K562 (cell line): ENCODE measurements at regions not wholly inside any gene's neighbourhood (a gene's known extent, or its start where the extent isn't known, plus 50 kb on each side); places are given as distances from the start of the nearest gene placed in this dataset.

Source experiments
- ATAC-seq: fragments of 200-7000 bp; cut with Tn5 transposase; 3 replicates; pipeline ENCODE4 v1.9.1; 2020; ENCODE audit warnings: moderate library complexity
- BruUV-seq: library from RNA; stranded (reverse); fragments of 400-500 nt; replicated peaks from 2 replicates; lab custom pipeline; 2021; lab: Mats Ljungman, UMichigan
- CTCF ChIA-PET: fragments of 300-600 bp; formaldehyde crosslinking; extraction: SDS; loops from one replicate; lab custom pipeline; 2021; ENCODE audit warnings: low intra/inter-chr PET ratio; lab: Yijun Ruan, JAX
- POLR2A ChIA-PET: fragments of 300-600, 350-650 bp; sonication (Branson Sonifier 250); formaldehyde crosslinking; extraction: SDS; loops from one replicate; lab custom pipeline; 2021; ENCODE audit warnings: antibody characterized with exemption, inconsistent platforms; lab: Yijun Ruan, JAX
- DNase-seq, 4 experiments: peaks; one replicate each; pipeline versions ENCODE4 v3.0.0 to v3.0.0-alpha.2; 2011 to 2018; ENCODE audit warnings: low spot score in 3 of 4, mixed read lengths in 3 of 4; ENCODE audit errors: extremely low read depth in 1 of 4
- FAIRE-seq: peaks from 2 replicates; lab custom pipeline; 2011; peaks lifted over from hg19 to GRCh38; lab: Jason Lieb, UNC
- H2AFZ ChIP-seq: 2 replicates; pipeline ENCODE4 v1.6.0; 2011; ENCODE audit warnings: low read depth, low read length, control low read depth, inconsistent platforms
- H3K27ac ChIP-seq: fragments of 200-600 bp; 3 replicates; pipeline ENCODE4 v1.8.0; 2011; ENCODE audit warnings: low read depth, mild to moderate bottlenecking, control low read depth, inconsistent platforms, low read length, moderate library complexity, mixed read lengths; ENCODE audit errors: extremely low read depth
- H3K27me3 ChIP-seq, 2 experiments: fragments of 300-600 bp in 1 of 2; 2 replicates in 1 of 2; 3 replicates in 1 of 2; pipeline versions ENCODE4 v1.6.0 to v1.8.0; 2011; ENCODE audit warnings: inconsistent platforms in 2 of 2, low read length in 2 of 2, mild to moderate bottlenecking in 1 of 2, mixed read lengths in 1 of 2, moderate library complexity in 1 of 2; ENCODE audit not compliant: control insufficient read depth in 2 of 2, insufficient read depth in 2 of 2
- H3K36me3 ChIP-seq: fragments of 300-600 bp; 3 replicates; pipeline ENCODE4 v1.8.0; 2011; ENCODE audit warnings: mild to moderate bottlenecking, low read length, inconsistent platforms; ENCODE audit not compliant: control insufficient read depth, insufficient read depth
- H3K4me1 ChIP-seq, 2 experiments: fragments of 200-600 bp in 1 of 2; replicated peaks in 1 of 2; 2 replicates in 1 of 2; 3 replicates in 1 of 2; pipeline versions ENCODE4 v1.5.1 to v1.8.0; 2011; ENCODE audit warnings: inconsistent platforms in 2 of 2, low read length in 2 of 2, mild to moderate bottlenecking in 1 of 2, mixed read lengths in 1 of 2, moderate library complexity in 1 of 2; ENCODE audit not compliant: control insufficient read depth in 2 of 2, insufficient read depth in 2 of 2
- H3K4me2 ChIP-seq: 2 replicates; pipeline ENCODE4 v1.6.1; 2011; ENCODE audit warnings: low read length, control low read depth, inconsistent platforms, mixed read lengths; ENCODE audit not compliant: insufficient read depth
- H3K4me3 ChIP-seq: fragments of 200-600 bp; sonication (generic), shearing (Covaris generic); 2 replicates; pipeline ENCODE4 v1.5.1; 2016; ENCODE audit warnings: control low read depth, inconsistent platforms
- H3K79me2 ChIP-seq: fragments of 200-600 bp; 3 replicates; pipeline ENCODE4 v1.8.0; 2011; ENCODE audit warnings: low read length, inconsistent platforms; ENCODE audit not compliant: control insufficient read depth, insufficient read depth
- H3K9ac ChIP-seq, 2 experiments: 2 replicates each; pipeline versions ENCODE4 v1.6.0 to v1.6.1; 2011; ENCODE audit warnings: low read depth in 2 of 2, low read length in 2 of 2, control low read depth in 1 of 2, inconsistent platforms in 1 of 2, mild to moderate bottlenecking in 1 of 2, mixed read lengths in 1 of 2; ENCODE audit not compliant: insufficient read depth in 1 of 2
- H3K9me1 ChIP-seq: one replicate; pipeline ENCODE4 v1.6.0; 2011; ENCODE audit warnings: inconsistent platforms, mild to moderate bottlenecking, low read length, moderate library complexity; ENCODE audit not compliant: control insufficient read depth, insufficient read depth
- H3K9me3 ChIP-seq: replicated peaks from 2 replicates; pipeline ENCODE4 v1.5.1; 2011; ENCODE audit warnings: low read depth, low read length, inconsistent platforms; ENCODE audit not compliant: control insufficient read depth, insufficient read depth
- H4K20me1 ChIP-seq: replicated peaks from 2 replicates; pipeline ENCODE4 v1.6.1; 2011; ENCODE audit warnings: low read length, inconsistent platforms, mixed read lengths; ENCODE audit not compliant: control insufficient read depth, insufficient read depth
- ETV5 ChIP-seq: sonication (generic); formaldehyde crosslinking; IDR thresholded peaks from 2 replicates; pipeline ENCODE4 v1.4.0; 2020; ENCODE audit warnings: low read depth, mild to moderate bottlenecking, missing genetic modification reagents
- EWSR1 ChIP-seq: fragments of 450-650 bp; IDR thresholded peaks from 2 replicates; pipeline ENCODE4 v1.6.1; 2018; ENCODE audit warnings: borderline replicate concordance, mild to moderate bottlenecking, low read depth, moderate library complexity; ENCODE audit not compliant: partially characterized antibody
- FOXK1 ChIP-seq: sonication (generic); formaldehyde crosslinking; IDR thresholded peaks from 2 replicates; pipeline ENCODE4 v1.8.0; 2022; ENCODE audit warnings: missing genetic modification reagents, mild to moderate bottlenecking, borderline replicate concordance
- GABPB1 ChIP-seq: sonication (generic); formaldehyde crosslinking; IDR thresholded peaks from 2 replicates; pipeline ENCODE4 v1.8.0; 2022; ENCODE audit warnings: mild to moderate bottlenecking, missing genetic modification reagents
- MTF1 ChIP-seq: fragments of 250-450 bp; sonication (Bioruptor Pico); IDR thresholded peaks from 2 replicates; pipeline ENCODE4 v1.9.0; 2021; ENCODE audit warnings: moderate library complexity, mild to moderate bottlenecking, inconsistent platforms, borderline replicate concordance
- NFYB ChIP-seq: IDR thresholded peaks from 2 replicates; pipeline ENCODE4 v1.6.1; 2011; ENCODE audit warnings: mild to moderate bottlenecking, moderate library complexity; ENCODE audit not compliant: insufficient read length; ENCODE audit errors: extremely low read depth
- NR3C1 ChIP-seq: sonication (generic); formaldehyde crosslinking; IDR thresholded peaks from 2 replicates; pipeline ENCODE4 v1.8.1; 2022; ENCODE audit warnings: missing genetic modification reagents
- POLR2AphosphoS5 ChIP-seq: IDR thresholded peaks from 2 replicates; pipeline ENCODE4 v1.6.1; 2011; ENCODE audit warnings: mild to moderate bottlenecking, low read depth, low read length, moderate library complexity; ENCODE audit not compliant: control insufficient read depth, insufficient read depth
- SIX5 ChIP-seq, 2 experiments: IDR thresholded peaks; 2 replicates each; pipeline ENCODE4 v1.6.1; 2011; ENCODE audit warnings: low read length in 2 of 2, borderline replicate concordance in 1 of 2, low read depth in 1 of 2, mild to moderate bottlenecking in 1 of 2, moderate library complexity in 1 of 2; ENCODE audit not compliant: insufficient read depth in 1 of 2
- WHSC1 ChIP-seq: IDR thresholded peaks from one replicate; pipeline ENCODE4 v1.6.1; 2012; ENCODE audit warnings: low read length, control low read depth, inconsistent platforms
- ZNF174 ChIP-seq: fragments of 250-450 bp; sonication (Bioruptor Pico); IDR thresholded peaks from 2 replicates; pipeline ENCODE4 v1.4.0; 2020; ENCODE audit warnings: mild to moderate bottlenecking
- ZNF253 ChIP-seq: fragments of 250-450 bp; sonication (Bioruptor Pico); conservative IDR thresholded peaks from 2 replicates; pipeline ENCODE4 v1.6.1; 2021; ENCODE audit warnings: mild to moderate bottlenecking
- ZNF57 ChIP-seq: fragments of 450-650 bp; formaldehyde crosslinking; IDR thresholded peaks from 2 replicates; pipeline ENCODE4 v1.4.0; 2020; ENCODE audit warnings: mild to moderate bottlenecking, moderate library complexity
- ZNF785 ChIP-seq: fragments of 250-450 bp; sonication (Bioruptor Pico); IDR thresholded peaks from 2 replicates; pipeline ENCODE4 v1.4.0; 2020; ENCODE audit warnings: mild to moderate bottlenecking
- WGBS: fragments of 100-300 bp; shearing (Covaris generic); methylation state at CpG from one replicate; pipeline ENCODE4 v1.1.6; 2016; ENCODE audit warnings: low coverage, mixed read lengths; ENCODE audit not compliant: insufficient coverage; ENCODE audit errors: missing lambda C conversion rate; 5-methylcytosine and 5-hydroxymethylcytosine counted together
- in situ Hi-C: fragments of 300-500 bp; cut with MboI; formaldehyde crosslinking; loops from 4 replicates; pipeline ENCODE4 v1.15.0; 2018; ENCODE audit warnings: inconsistent platforms, mixed read lengths
- intact Hi-C: fragments of 100-400 bp; cut with micrococcal nuclease; formaldehyde crosslinking; loops from 2 replicates; pipeline ENCODE4 v1.14.2; 2022
- TF ChIP-seq, protein P1 (sequence below), 2 experiments: fragments of 200-800 bp in 1 of 2; sonication (Bioruptor generic) in 1 of 2; sonication (generic) in 1 of 2; formaldehyde crosslinking in 1 of 2; IDR thresholded peaks in 1 of 2; conservative IDR thresholded peaks in 1 of 2; 2 replicates each; pipeline versions ENCODE4 v1.5.0 to v1.6.1; 2016 to 2020; ENCODE audit warnings: missing compliant biosample characterization in 1 of 2, missing genetic modification characterization in 1 of 2, missing genetic modification reagents in 1 of 2
- TF ChIP-seq, protein P2 (sequence below): fragments of 250-450 bp; sonication (Bioruptor Pico); IDR thresholded peaks from 2 replicates; pipeline ENCODE4 v1.8.0; 2021; ENCODE audit warnings: borderline replicate concordance, mild to moderate bottlenecking, moderate library complexity; ENCODE audit not compliant: poor library complexity, severe bottlenecking
- TF ChIP-seq, protein P3 (sequence below): fragments of 450-650 bp; IDR thresholded peaks from 2 replicates; pipeline ENCODE4 v1.6.1; 2016; ENCODE audit warnings: borderline replicate concordance

DNA sequence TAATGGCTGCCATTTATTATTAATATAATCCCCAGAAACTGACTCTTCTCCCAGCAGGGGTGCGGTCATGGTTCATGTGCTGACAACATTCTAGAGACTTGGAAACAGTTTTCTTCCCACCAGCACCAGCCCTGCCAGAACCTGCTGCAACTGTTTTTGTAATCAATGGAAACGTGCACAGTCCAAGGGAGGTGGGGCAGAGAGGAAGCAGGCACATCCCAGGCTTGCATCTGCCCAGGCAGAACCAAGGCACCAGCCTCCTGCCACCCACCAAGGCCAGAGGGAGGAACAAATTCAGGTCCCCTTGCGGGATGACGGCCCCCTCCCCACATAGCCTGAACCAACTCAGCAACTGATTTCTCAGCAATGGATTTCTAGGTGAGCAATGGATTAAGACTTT lies 119.0 kb downstream of the OAT start (continued):
- TF ChIP-seq EWSR1 = no peak
- TF ChIP-seq ZNF57 (CRISPR knock-in tag) = no peak
- no peak for TF ChIP-seq ZNF253 (CRISPR knock-in tag)

DNA sequence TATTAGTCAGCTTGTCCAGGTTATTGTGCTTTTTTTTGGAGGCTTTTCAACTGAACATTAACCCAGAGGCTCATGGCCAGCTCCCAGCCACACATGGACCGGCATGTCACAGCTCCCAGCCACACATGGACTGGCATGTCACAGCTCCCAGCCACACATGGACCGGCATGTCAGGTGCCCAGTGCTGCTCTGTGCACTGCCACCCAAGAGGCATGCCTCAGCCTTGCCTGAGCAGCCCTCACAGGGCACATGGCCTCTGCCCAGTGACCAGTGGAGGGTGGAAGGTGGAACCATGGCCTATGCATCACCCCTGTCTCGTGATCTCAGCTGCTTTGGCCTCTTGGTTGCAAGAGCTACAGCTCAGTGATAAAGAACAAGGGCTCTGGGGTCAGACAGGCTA lies 119.8 kb downstream of the OAT start:
- H3K79me2 ChIP-seq = no peaks in the 10 kb centered on the region
- intact Hi-C loops = no loop called here
- TF ChIP-seq, protein P1, sequence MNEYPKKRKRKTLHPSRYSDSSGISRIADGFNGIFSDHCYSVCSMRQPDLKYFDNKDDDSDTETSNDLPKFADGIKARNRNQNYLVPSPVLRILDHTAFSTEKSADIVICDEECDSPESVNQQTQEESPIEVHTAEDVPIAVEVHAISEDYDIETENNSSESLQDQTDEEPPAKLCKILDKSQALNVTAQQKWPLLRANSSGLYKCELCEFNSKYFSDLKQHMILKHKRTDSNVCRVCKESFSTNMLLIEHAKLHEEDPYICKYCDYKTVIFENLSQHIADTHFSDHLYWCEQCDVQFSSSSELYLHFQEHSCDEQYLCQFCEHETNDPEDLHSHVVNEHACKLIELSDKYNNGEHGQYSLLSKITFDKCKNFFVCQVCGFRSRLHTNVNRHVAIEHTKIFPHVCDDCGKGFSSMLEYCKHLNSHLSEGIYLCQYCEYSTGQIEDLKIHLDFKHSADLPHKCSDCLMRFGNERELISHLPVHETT (CRISPR knock-in tag; conservative IDR thresholded peaks at IDR 0.05 in 1 of 2, IDR thresholded peaks at IDR 0.05 in 1 of 2) = no peak
- no peak for TF ChIP-seq FOXK1 (CRISPR knock-in tag)
- no peak for TF ChIP-seq ZNF785 (CRISPR knock-in tag)
- TF ChIP-seq GABPB1 (CRISPR knock-in tag) = no peak
- no peak for TF ChIP-seq ETV5
- no peak for TF ChIP-seq MTF1 (CRISPR knock-in tag)
- TF ChIP-seq, protein P2, sequence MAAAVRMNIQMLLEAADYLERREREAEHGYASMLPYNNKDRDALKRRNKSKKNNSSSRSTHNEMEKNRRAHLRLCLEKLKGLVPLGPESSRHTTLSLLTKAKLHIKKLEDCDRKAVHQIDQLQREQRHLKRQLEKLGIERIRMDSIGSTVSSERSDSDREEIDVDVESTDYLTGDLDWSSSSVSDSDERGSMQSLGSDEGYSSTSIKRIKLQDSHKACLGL = no peak
- no peak for TF ChIP-seq ZNF174 (CRISPR knock-in tag)
- no peak for TF ChIP-seq POLR2AphosphoS5
- TF ChIP-seq, protein P3, sequence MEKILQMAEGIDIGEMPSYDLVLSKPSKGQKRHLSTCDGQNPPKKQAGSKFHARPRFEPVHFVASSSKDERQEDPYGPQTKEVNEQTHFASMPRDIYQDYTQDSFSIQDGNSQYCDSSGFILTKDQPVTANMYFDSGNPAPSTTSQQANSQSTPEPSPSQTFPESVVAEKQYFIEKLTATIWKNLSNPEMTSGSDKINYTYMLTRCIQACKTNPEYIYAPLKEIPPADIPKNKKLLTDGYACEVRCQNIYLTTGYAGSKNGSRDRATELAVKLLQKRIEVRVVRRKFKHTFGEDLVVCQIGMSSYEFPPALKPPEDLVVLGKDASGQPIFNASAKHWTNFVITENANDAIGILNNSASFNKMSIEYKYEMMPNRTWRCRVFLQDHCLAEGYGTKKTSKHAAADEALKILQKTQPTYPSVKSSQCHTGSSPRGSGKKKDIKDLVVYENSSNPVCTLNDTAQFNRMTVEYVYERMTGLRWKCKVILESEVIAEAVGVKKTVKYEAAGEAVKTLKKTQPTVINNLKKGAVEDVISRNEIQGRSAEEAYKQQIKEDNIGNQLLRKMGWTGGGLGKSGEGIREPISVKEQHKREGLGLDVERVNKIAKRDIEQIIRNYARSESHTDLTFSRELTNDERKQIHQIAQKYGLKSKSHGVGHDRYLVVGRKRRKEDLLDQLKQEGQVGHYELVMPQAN = no peak
- no peak for TF ChIP-seq NFYB
- TF ChIP-seq WHSC1 = no peak
- TF ChIP-seq SIX5 (IDR thresholded peaks at IDR 0.05; ENCODE audit: borderline replicate concordance in 1 of 2, insufficient read depth in 1 of 2, low read depth in 1 of 2, low read length in 2 of 2) = no peak
- no peak for TF ChIP-seq NR3C1

More for the DNA sequence above, 119.8 kb downstream of the OAT start:
- CTCF ChIA-PET = no interaction called here
- H3K4me2 ChIP-seq = no peak overlapping the region
- ATAC-seq = no peak
- DNase-seq = no peak
- BruUV-seq = no TSS peak
- 0 out of 2 replicates have a peak, but pooled peaks cover 3% of the 10 kb centered on the region for H3K9me3 ChIP-seq
- no peaks in the 10 kb centered on the region for H4K20me1 ChIP-seq
- H3K9ac ChIP-seq = no peak overlapping the region
- 0% methylated on average over 2 of the region's 3 CpGs for WGBS
- H2AFZ ChIP-seq = no peak overlapping the region
- H3K27ac ChIP-seq = no peak overlapping the region
- H3K9me1 ChIP-seq = no peaks in the 10 kb centered on the region
- in situ Hi-C loops = no loop called here
- FAIRE-seq = no peak
- no peak overlapping the region for H3K4me3 ChIP-seq
- no peaks in the 10 kb centered on the region for H3K36me3 ChIP-seq
- POLR2A ChIA-PET = no interaction called here
- H3K4me1 ChIP-seq = no peaks in the 10 kb centered on the region
- H3K27me3 ChIP-seq = peaks cover 0 to 9% of the 10 kb centered on the region in 2 experiments; a peak in 1 of 5 replicates
